IMR-90 (cell line): ENCODE measurements at regions not wholly inside any gene's neighbourhood (a gene's known extent, or its start where the extent isn't known, plus 50 kb on each side); places are given as distances from the start of the nearest gene placed in this dataset.

Source experiments
- ATAC-seq: fragments of 200-7000 bp; cut with Tn5 transposase; 2 replicates; pipeline ENCODE4 v1.9.1; 2020; ENCODE audit warnings: low read depth, mild to moderate bottlenecking, moderate library complexity
- BruUV-seq: library from RNA; stranded (reverse); fragments of 400-500 nt; replicated peaks from 2 replicates; lab custom pipeline; 2021; lab: Mats Ljungman, UMichigan
- CTCF ChIA-PET: fragments of 300-600 bp; formaldehyde crosslinking; extraction: SDS; loops from one replicate; lab custom pipeline; 2021; ENCODE audit warnings: antibody characterized with exemption; lab: Yijun Ruan, JAX
- POLR2A ChIA-PET: fragments of 300-600 bp; sonication (Branson Sonifier 250); formaldehyde crosslinking; loops from one replicate; lab custom pipeline; 2022; ENCODE audit warnings: antibody characterized with exemption; ENCODE audit not compliant: unreplicated experiment; lab: Charles Lee
- DNase-seq: peaks from one replicate; pipeline ENCODE4 v3.0.0; 2013
- H2AFZ ChIP-seq: replicated peaks from 2 replicates; pipeline ENCODE3; 2013; ENCODE audit warnings: low read length, mild to moderate bottlenecking; ENCODE audit not compliant: poor library complexity
- H2AK5ac ChIP-seq: 2 replicates; pipeline ENCODE4 v1.6.1; 2013; ENCODE audit warnings: low read depth, low read length, inconsistent platforms
- H2AK9ac ChIP-seq: replicated peaks from 2 replicates; pipeline ENCODE3; 2013; ENCODE audit warnings: mild to moderate bottlenecking, low read depth, low read length, moderate library complexity; ENCODE audit not compliant: poor library complexity
- H2BK120ac ChIP-seq: 2 replicates; pipeline ENCODE4 v1.6.1; 2013; ENCODE audit warnings: low read depth, low read length, inconsistent platforms
- H2BK15ac ChIP-seq: 3 replicates; pipeline ENCODE4 v1.6.1; 2013; ENCODE audit warnings: low read depth, low read length, inconsistent platforms
- H2BK20ac ChIP-seq: 2 replicates; pipeline ENCODE4 v1.6.1; 2013; ENCODE audit warnings: low read depth, mild to moderate bottlenecking, inconsistent platforms, low read length, moderate library complexity
- H2BK5ac ChIP-seq: 2 replicates; pipeline ENCODE4 v1.6.1; 2013; ENCODE audit warnings: mild to moderate bottlenecking, low read depth, low read length, inconsistent platforms; ENCODE audit not compliant: poor library complexity, severe bottlenecking
- H3K14ac ChIP-seq: replicated peaks from 2 replicates; pipeline ENCODE4 v1.6.1; 2013; ENCODE audit warnings: low read depth, low read length, inconsistent platforms
- H3K18ac ChIP-seq: 2 replicates; pipeline ENCODE4 v1.6.1; 2013; ENCODE audit warnings: low read depth, low read length, control low read depth
- H3K23ac ChIP-seq: 2 replicates; pipeline ENCODE4 v1.6.1; 2013; ENCODE audit warnings: low read depth, low read length, inconsistent platforms
- H3K27ac ChIP-seq: 2 replicates; pipeline ENCODE4 v1.5.1; 2013; ENCODE audit warnings: mild to moderate bottlenecking, control low read depth, low read length; ENCODE audit not compliant: insufficient read depth
- H3K27me3 ChIP-seq: 2 replicates; pipeline ENCODE4 v1.6.1; 2013; ENCODE audit warnings: low read length; ENCODE audit not compliant: control insufficient read depth, insufficient read depth
- H3K36me3 ChIP-seq: 2 replicates; pipeline ENCODE4 v1.6.1; 2013; ENCODE audit warnings: low read length, mixed read lengths; ENCODE audit not compliant: control insufficient read depth, insufficient read depth
- H3K4ac ChIP-seq: 2 replicates; pipeline ENCODE4 v1.6.1; 2013; ENCODE audit warnings: low read depth, low read length, inconsistent platforms
- H3K4me1 ChIP-seq: 2 replicates; pipeline ENCODE4 v1.6.1; 2013; ENCODE audit warnings: low read length, mixed read lengths; ENCODE audit not compliant: control insufficient read depth, insufficient read depth
- H3K4me2 ChIP-seq: 2 replicates; pipeline ENCODE4 v1.6.1; 2013; ENCODE audit warnings: low read depth, mild to moderate bottlenecking, control low read depth, low read length, moderate library complexity
- H3K4me3 ChIP-seq: 2 replicates; pipeline ENCODE4 v1.5.1; 2013; ENCODE audit warnings: low read depth, mild to moderate bottlenecking, control low read depth, low read length, moderate library complexity; ENCODE audit not compliant: insufficient read depth
- H3K56ac ChIP-seq: 2 replicates; pipeline ENCODE4 v1.6.1; 2013; ENCODE audit warnings: low read length, inconsistent platforms; ENCODE audit not compliant: insufficient read depth; ENCODE audit errors: extremely low read depth
- H3K79me1 ChIP-seq, 2 experiments: 2 replicates each; pipeline ENCODE4 v1.6.1; 2013; ENCODE audit warnings: low read length in 2 of 2, inconsistent platforms in 1 of 2, low read depth in 1 of 2
- H3K9ac ChIP-seq: 2 replicates; pipeline ENCODE4 v1.6.1; 2013; ENCODE audit warnings: low read depth, low read length, control low read depth
- H3K9me1 ChIP-seq: 2 replicates; pipeline ENCODE4 v1.6.1; 2013; ENCODE audit warnings: low read length, inconsistent platforms; ENCODE audit not compliant: insufficient read depth
- H3K9me3 ChIP-seq: 2 replicates; pipeline ENCODE4 v1.6.1; 2013; ENCODE audit warnings: low read length; ENCODE audit not compliant: control insufficient read depth, insufficient read depth
- H4K20me1 ChIP-seq: 2 replicates; pipeline ENCODE4 v1.6.1; 2013; ENCODE audit warnings: low read length, inconsistent platforms; ENCODE audit not compliant: insufficient read depth
- H4K5ac ChIP-seq: 2 replicates; pipeline ENCODE4 v1.6.1; 2013; ENCODE audit warnings: mild to moderate bottlenecking, low read depth, low read length, control low read depth
- H4K8ac ChIP-seq, 2 experiments: 2 replicates each; pipeline ENCODE4 v1.6.1; 2013; ENCODE audit warnings: low read depth in 2 of 2, low read length in 2 of 2, control low read depth in 1 of 2, inconsistent platforms in 1 of 2
- H4K91ac ChIP-seq: 2 replicates; pipeline ENCODE4 v1.6.1; 2013; ENCODE audit warnings: low read depth, low read length, inconsistent platforms; ENCODE audit not compliant: insufficient read depth
- ELK1 ChIP-seq: fragments of 150-350 bp; IDR thresholded peaks from 2 replicates; pipeline ENCODE4 v1.6.1; 2016; ENCODE audit warnings: low read depth, mild to moderate bottlenecking, low read length, moderate library complexity, borderline replicate concordance
- MAFK ChIP-seq: IDR thresholded peaks from 2 replicates; pipeline ENCODE4 v1.6.1; 2012; ENCODE audit warnings: low read depth, low read length, improper control_type of control experiment
- POLR2A ChIP-seq: IDR thresholded peaks from 2 replicates; pipeline ENCODE4 v1.6.1; 2012; ENCODE audit warnings: mild to moderate bottlenecking, low read depth, low read length
- RFX5 ChIP-seq: IDR thresholded peaks from 2 replicates; pipeline ENCODE4 v1.8.0; 2012; ENCODE audit warnings: low read depth, mild to moderate bottlenecking, low read length, moderate library complexity
- WGBS, 2 experiments: methylation state at CpG; one replicate each; pipeline versions ENCODE4 v1.1.5 to v1.1.7; 2013; ENCODE audit warnings: missing lambda C conversion rate in 2 of 2; ENCODE audit not compliant: insufficient read length in 1 of 2; ENCODE audit errors: extremely low coverage in 2 of 2; 5-methylcytosine and 5-hydroxymethylcytosine counted together
- dilution Hi-C: fragments of 300-500 bp; cut with HindIII; formaldehyde crosslinking; loops from one replicate; pipeline ENCODE4 v1.14.3; 2018; ENCODE audit warnings: low sequenced_read_pairs; ENCODE audit not compliant: unreplicated experiment
- in situ Hi-C: fragments of 300-500 bp; cut with MboI; formaldehyde crosslinking; loops from 3 replicates; pipeline ENCODE4 v1.14.3; 2019; ENCODE audit warnings: low sequenced_read_pairs, inconsistent platforms, mixed read lengths
- intact Hi-C: fragments of 100-400 bp; cut with micrococcal nuclease; formaldehyde crosslinking; loops from 2 replicates; pipeline ENCODE4 v1.10.0; 2022

- dilution Hi-C loops (no loop called here), in situ Hi-C loops (loop anchor here (25.0 kb wide), 1 partner anchor 154 kb away; no protein-coding TSS in a partner anchor), intact Hi-C loops (no loop called here)
- H3K4me3 ChIP-seq = no peak overlapping the region
- no peaks in the 10 kb centered on the region for H4K20me1 ChIP-seq
- no peak overlapping the region for H3K27ac ChIP-seq
- H4K5ac ChIP-seq = no peak overlapping the region
- H3K23ac ChIP-seq = no peak overlapping the region
- no peak overlapping the region for H2AK5ac ChIP-seq
- WGBS, 2 experiments = no CpG with 5 or more reads among the region's 4 CpGs
- no peaks in the 10 kb centered on the region for H3K27me3 ChIP-seq
- no peak overlapping the region for H3K56ac ChIP-seq
- no peak overlapping the region for H2BK120ac ChIP-seq
- peaks cover 31% of the 10 kb centered on the region for H3K9me3 ChIP-seq
- no peak overlapping the region for H3K14ac ChIP-seq
- no peak overlapping the region for H2BK5ac ChIP-seq
- ATAC-seq (no peak), DNase-seq (no peak)
- H2BK20ac ChIP-seq = no peak overlapping the region
- H3K18ac ChIP-seq = no peak overlapping the region
- BruUV-seq = no TSS peak
- H3K9me1 ChIP-seq = no peaks in the 10 kb centered on the region
- POLR2A ChIA-PET = no interaction called here
- TF ChIP-seq POLR2A (no peak), MAFK (no peak), RFX5 (no peak), ELK1 (no peak)
- H3K79me1 ChIP-seq = no peaks in the 10 kb centered on the region
- H4K8ac ChIP-seq = no peak overlapping the region
- no peak overlapping the region for H2AFZ ChIP-seq
- no peak overlapping the region for H3K4me2 ChIP-seq
- H3K9ac ChIP-seq = no peak overlapping the region
- no peaks in the 10 kb centered on the region for H3K36me3 ChIP-seq
- no peak overlapping the region for H4K91ac ChIP-seq
- H2AK9ac ChIP-seq = no peak overlapping the region
- CTCF ChIA-PET = no interaction called here
- H2BK15ac ChIP-seq = no peak overlapping the region
- H3K4me1 ChIP-seq = no peaks in the 10 kb centered on the region
- no peak overlapping the region for H3K4ac ChIP-seq
These were observed 245.0 kb upstream of the RPL38 start for GRCh38 chr17:73958453-73958852.
